Peyer's patch (tissue), 4 donors: ENCODE measurements at regions not wholly inside any gene's neighbourhood (a gene's known extent, or its start where the extent isn't known, plus 50 kb on each side); places are given as distances from the start of the nearest gene placed in this dataset.
"Not testable (repeated sequence)": the region's sequence is repeated elsewhere in the genome, so short reads cannot be mapped to it uniquely, and the experiment has no call there.

Source experiments
- DNase-seq, 3 donors: peaks; one replicate each; pipeline ENCODE4 v3.0.0-alpha.2; 2017 to 2019
- H3K27ac ChIP-seq, 4 donors: fragments of 200-600 bp; sonication (generic); one replicate each; pipeline ENCODE4 v1.5.1; 2016 to 2019
- H3K27me3 ChIP-seq, 2 donors: fragments of 200-600 bp; sonication (generic); one replicate each; pipeline ENCODE4 v1.5.1; 2019
- H3K36me3 ChIP-seq, 3 donors: fragments of 200-600 bp; sonication (generic); one replicate each; pipeline ENCODE4 v1.5.1; 2016 to 2019
- H3K4me1 ChIP-seq, 4 donors: fragments of 200-600 bp; sonication (generic); one replicate each; pipeline ENCODE4 v1.5.1; 2016 to 2019
- H3K4me3 ChIP-seq, 4 donors: fragments of 200-600 bp; sonication (generic); 1 replicate in 3 of 4; 2 replicates in 1 of 4; pipeline ENCODE4 v1.5.1; 2016 to 2019; ENCODE audit warnings: mild to moderate bottlenecking in 1 of 4
- H3K9me3 ChIP-seq, 4 donors: fragments of 200-600 bp; sonication (generic); one replicate each; pipeline ENCODE4 v1.5.1; 2016 to 2019; ENCODE audit warnings: mild to moderate bottlenecking in 1 of 4
- CTCF ChIP-seq, 6 experiments: fragments of 450-650 bp in 4 of 6; fragments of 200-600 bp in 2 of 6; sonication (generic) in 1 of 6; IDR thresholded peaks; one replicate each; pipeline ENCODE4 v1.5.1; 2017 to 2019; ENCODE audit warnings: antibody characterized with exemption in 6 of 6, mild to moderate bottlenecking in 3 of 6, moderate library complexity in 1 of 6
- POLR2A ChIP-seq, 2 donors: fragments of 450-650 bp; IDR thresholded peaks; one replicate each; pipeline ENCODE4 v1.5.1; 2017; ENCODE audit warnings: antibody characterized with exemption in 2 of 2, mild to moderate bottlenecking in 2 of 2, moderate library complexity in 2 of 2

GRCh38 chr17:20805751-20806150 is 226.2 kb downstream of the CDRT15L2 start:
- TF ChIP-seq CTCF (IDR thresholded peaks at IDR 0.05) = no peak
- no peak for TF ChIP-seq POLR2A (IDR thresholded peaks at IDR 0.05)
- no peaks in the 10 kb centered on the region for H3K4me1 ChIP-seq
- no peaks in the 10 kb centered on the region for H3K27me3 ChIP-seq
- H3K4me3 ChIP-seq = no peak overlapping the region
- no peak for DNase-seq
- no peaks in the 10 kb centered on the region for H3K36me3 ChIP-seq
- no peak overlapping the region for H3K27ac ChIP-seq
- H3K9me3 ChIP-seq = no peaks in the 10 kb centered on the region

GRCh38 chr17:20807566-20807965 is 228.0 kb downstream of the CDRT15L2 start:
- H3K36me3 ChIP-seq, DNase-seq, H3K9me3 ChIP-seq, H3K27ac ChIP-seq, H3K4me1 ChIP-seq, H3K27me3 ChIP-seq, H3K4me3 ChIP-seq: not testable (repeated sequence)

- H3K9me3 ChIP-seq, H3K4me3 ChIP-seq, H3K27ac ChIP-seq, H3K4me1 ChIP-seq, H3K27me3 ChIP-seq, H3K36me3 ChIP-seq, DNase-seq: not testable (repeated sequence)
Measured at GRCh38 chr17:20815410-20815809, 227.4 kb downstream of the USP22 start.

GRCh38 chr17:20823905-20824304 is 218.9 kb downstream of the USP22 start:
- Histone ChIP-seq H3K27ac (no peak overlapping the region), H3K9me3 (no peaks in the 10 kb centered on the region), H3K4me3 (no peak overlapping the region), H3K27me3 (no peaks in the 10 kb centered on the region), H3K36me3 (no peaks in the 10 kb centered on the region), H3K4me1 (no peaks in the 10 kb centered on the region)
- TF ChIP-seq POLR2A (IDR thresholded peaks at IDR 0.05) (no peak), CTCF (IDR thresholded peaks at IDR 0.05) (no peak)
- DNase-seq = no peak

GRCh38 chr17:20825539-20825938 is 217.3 kb downstream of the USP22 start:
- H3K4me3 ChIP-seq = no peak overlapping the region
- no peaks in the 10 kb centered on the region for H3K9me3 ChIP-seq
- H3K36me3 ChIP-seq = no peaks in the 10 kb centered on the region
- TF ChIP-seq POLR2A (IDR thresholded peaks at IDR 0.05) = no peak
- TF ChIP-seq CTCF (IDR thresholded peaks at IDR 0.05) = no peak
- H3K27me3 ChIP-seq = no peaks in the 10 kb centered on the region
- no peaks in the 10 kb centered on the region for H3K4me1 ChIP-seq
- H3K27ac ChIP-seq = no peak overlapping the region
- DNase-seq = no peak

- not testable (repeated sequence) for H3K4me1 ChIP-seq, DNase-seq, H3K27me3 ChIP-seq, H3K9me3 ChIP-seq, H3K36me3 ChIP-seq, H3K27ac ChIP-seq
- H3K4me3 ChIP-seq = peak overlapping the region in 1 of 4 donors; percentile 14
Measured at GRCh38 chr17:20840453-20840852, 202.4 kb downstream of the USP22 start.

- not testable (repeated sequence) for H3K9me3 ChIP-seq, H3K27ac ChIP-seq, H3K4me1 ChIP-seq, H3K27me3 ChIP-seq, H3K36me3 ChIP-seq, DNase-seq
- peak overlapping the region in 2 of 4 donors; percentile 6 to 14 for H3K4me3 ChIP-seq
Measured at GRCh38 chr17:20840987-20841865, 201.6 kb downstream of the USP22 start.

GRCh38 chr17:20842012-20842411 is 200.8 kb downstream of the USP22 start:
- not testable (repeated sequence) for H3K4me1 ChIP-seq, H3K9me3 ChIP-seq, H3K27ac ChIP-seq, H3K36me3 ChIP-seq, H3K4me3 ChIP-seq, DNase-seq, H3K27me3 ChIP-seq

- not testable (repeated sequence) for H3K27ac ChIP-seq, H3K4me3 ChIP-seq, H3K36me3 ChIP-seq, H3K4me1 ChIP-seq, DNase-seq, H3K27me3 ChIP-seq, H3K9me3 ChIP-seq
Measured at GRCh38 chr17:20843261-20843660, 199.6 kb downstream of the USP22 start.

- not testable (repeated sequence) for H3K27ac ChIP-seq, H3K36me3 ChIP-seq, H3K27me3 ChIP-seq, H3K9me3 ChIP-seq, H3K4me1 ChIP-seq
- DNase-seq = peak in 2 of 3 donors; percentile 22 to 56
- peak overlapping the region; percentile 10 to 30 (median 16) for H3K4me3 ChIP-seq
Measured at GRCh38 chr17:20843799-20844553, 198.8 kb downstream of the USP22 start.
